NCI-H748 (cell line): ENCODE measurements at regions not wholly inside any gene's neighbourhood (a gene's known extent, or its start where the extent isn't known, plus 50 kb on each side); places are given as distances from the start of the nearest gene placed in this dataset.
A peak's percentile ranks its signal among the peaks of the same experiment; 100 is the strongest.
"Not testable (repeated sequence)": the region's sequence is repeated elsewhere in the genome, so short reads cannot be mapped to it uniquely, and the experiment has no call there.

ENCODE experiments used
- DNase-seq: peaks from one replicate; lab custom pipeline; 2025; ENCODE audit not compliant: unreplicated experiment; lab: John Stamatoyannopoulos, UW

DNA sequence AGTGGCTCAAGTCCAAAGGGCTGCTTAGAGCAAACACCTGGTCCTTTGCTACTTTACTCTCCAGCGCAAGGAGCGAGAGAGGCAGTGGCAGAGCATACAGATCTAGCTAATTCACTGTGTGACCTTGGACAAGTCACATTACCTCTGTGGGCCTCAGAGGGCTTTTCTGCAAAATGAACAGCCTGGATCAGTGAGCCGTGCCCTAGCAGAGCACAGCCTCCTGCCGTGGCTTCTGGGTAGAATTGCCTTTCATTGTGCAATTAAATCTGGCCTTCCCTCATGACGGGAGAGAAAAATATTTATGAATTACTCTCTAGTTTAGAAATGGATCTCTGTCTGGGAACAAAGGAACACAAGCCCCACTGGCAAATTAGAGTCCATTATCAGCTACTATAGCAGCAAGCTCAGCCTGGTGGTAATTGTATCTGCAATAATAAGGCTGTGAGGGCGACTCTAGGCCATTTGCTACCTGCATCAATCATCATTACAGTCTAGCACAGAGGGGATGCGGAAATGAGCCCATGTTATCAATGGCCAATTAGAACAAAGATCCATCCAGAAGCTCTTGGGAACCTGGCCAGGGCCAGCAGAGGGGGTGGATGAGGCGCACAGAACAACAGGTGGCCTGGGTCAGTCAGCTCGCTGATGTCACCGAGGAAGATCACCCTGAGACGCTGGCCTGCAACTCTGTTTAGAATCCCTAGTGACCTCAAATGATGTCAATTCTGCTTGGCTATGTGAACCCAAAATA, 114.2 kb upstream of the LY86 start:
- DNase-seq = peak; percentile 97

DNA sequence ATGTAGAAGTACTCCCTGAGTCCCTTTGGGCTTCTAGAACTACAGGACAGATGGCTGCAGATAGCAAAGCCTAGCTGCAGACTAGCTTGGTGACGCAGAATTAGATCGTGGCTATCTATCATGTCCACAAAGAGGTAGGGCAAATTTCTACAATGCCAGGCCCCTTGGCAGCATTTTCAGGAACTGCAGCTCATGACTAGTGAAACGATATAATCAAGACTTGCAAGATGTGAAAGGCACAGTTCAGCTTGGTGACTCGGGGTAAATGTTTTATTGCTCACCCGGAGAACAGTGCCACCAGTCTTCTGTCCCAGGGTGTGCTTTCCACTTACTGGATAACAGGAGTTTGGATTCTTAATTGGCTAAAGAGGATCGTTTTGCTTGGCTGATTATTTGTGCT, 108.7 kb upstream of the LY86 start:
- no peak for DNase-seq

DNA sequence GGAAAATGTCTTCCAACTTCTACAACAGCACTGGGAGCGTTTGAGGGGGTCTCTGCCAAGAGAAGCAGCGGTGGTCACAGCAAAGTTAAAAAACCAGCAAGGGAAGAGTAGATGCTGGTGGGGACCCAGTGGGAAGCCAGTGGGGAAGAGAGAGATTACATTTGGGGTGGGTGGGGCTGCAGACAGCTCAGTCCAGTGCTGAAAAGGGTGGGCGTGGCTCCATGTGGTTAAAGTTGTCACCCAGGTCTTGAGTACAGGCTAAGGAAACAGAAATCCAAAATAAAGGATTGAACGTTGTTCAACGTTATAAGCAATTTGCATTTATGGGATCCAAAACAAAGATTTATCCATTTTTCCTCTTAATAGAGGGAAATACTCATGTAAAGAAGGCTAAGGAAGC, 106.3 kb upstream of the LY86 start:
- DNase-seq = no peak

DNA sequence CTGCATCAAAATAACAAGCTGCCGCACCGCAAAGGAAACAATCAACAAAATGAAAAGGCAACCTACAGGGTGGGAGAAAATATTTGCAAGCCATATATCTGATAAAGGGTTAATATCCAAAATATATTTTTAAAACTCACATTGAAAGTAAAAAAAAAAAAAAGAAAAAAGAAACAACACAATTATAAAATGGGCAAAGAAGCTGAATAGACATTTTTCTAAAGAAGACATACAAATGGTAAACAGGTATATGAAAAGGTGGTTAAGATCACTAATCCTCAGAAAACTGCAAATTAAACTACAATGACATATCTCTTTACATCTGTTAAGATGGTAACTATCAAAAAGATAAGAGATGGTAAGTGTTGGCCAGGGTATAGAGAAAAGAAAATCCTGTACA, 105.4 kb upstream of the LY86 start:
- no peak for DNase-seq

DNA sequence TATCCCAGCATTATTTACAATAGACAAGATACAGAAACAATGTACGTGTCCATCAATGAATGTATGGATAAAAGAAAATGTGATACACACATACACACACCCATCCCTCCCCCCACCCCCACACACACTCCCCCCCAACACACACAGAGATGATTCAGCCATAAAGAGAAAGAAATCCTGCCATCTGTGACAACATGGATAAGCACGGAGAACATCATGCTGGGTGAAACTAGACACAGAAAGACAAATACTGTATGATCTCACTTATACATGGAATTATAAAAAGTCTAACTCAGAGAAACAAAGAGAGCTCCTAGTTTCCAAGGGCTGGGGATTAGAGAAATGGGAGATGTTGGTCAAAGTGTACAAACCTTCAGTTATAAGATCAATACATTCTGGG, 104.8 kb upstream of the LY86 start:
- DNase-seq = no peak

DNA sequence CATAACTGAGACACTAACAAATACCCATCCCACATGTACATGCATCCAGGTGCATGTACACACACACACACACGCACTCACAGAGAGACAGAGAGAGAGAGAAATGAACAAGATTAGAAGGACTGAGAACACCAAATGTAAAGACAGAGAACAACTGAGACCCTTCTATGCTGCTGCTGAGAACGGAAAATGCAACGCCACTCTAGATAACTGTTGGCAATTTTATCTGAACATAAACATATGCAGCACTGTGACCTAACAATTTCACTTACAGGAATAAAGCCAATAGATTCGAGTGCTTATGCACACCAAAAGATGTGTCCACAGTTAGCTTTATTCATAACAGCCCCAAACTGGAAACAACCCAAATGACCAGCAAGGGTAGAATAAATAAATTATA, 103.8 kb upstream of the LY86 start:
- DNase-seq = no peak

DNA sequence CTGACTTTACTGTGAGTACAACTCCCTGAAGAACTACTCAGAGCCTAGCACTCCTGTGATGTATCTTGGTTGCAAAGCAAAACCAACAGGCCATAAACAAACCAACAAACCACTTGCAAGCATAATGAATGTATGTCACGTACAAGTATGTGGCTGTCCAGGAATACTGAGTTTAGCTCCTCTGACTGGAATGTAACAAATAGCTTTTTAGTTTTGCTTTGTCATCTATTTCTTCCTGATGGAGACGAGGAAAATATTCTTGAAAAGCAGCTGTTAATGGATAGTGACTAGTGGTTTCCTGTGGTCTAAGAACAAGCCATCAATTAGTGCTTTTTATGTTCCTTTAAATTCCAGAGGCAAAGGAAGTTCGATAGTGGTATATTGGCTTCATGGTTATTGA, 101.9 kb upstream of the LY86 start:
- no peak for DNase-seq

DNA sequence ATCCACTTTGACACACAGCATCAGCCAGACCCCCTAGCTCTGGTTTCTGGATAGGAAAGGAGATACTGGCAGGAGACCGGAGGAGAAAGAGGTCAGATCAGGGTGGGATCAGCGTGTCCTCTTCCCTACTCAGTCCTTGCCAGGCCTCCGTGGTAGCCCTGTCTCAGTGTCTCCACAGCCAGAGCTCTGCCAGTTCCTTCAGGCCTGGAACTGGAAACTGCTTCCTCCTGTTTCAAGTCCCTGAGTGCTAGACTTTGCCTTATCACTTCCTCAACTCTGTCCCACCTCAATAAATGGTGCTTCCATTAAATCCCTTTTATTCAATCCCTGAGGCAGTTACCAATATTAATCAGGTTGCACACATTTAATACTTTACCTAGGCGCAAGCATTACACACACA, 96.8 kb upstream of the LY86 start:
- no peak for DNase-seq

DNA sequence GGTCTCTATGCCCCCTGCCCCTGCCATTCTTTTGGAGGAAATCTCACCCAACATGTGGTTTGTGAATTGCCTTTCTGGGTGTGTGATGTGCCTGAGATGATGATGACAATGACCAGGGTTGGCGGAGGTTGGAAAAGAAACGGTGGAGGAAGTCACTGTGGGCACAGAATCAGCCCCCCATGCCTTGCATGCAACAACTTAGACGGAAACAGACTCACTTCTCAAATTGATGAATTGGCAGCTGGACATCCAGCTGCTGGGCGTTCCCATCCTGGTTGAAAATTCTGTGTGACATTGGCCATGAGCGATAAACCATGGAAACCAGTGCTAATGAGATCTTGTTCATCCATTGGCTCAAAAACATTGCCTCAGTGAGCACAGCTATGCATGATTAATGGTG, 95.8 kb upstream of the LY86 start:
- no peak for DNase-seq

DNA sequence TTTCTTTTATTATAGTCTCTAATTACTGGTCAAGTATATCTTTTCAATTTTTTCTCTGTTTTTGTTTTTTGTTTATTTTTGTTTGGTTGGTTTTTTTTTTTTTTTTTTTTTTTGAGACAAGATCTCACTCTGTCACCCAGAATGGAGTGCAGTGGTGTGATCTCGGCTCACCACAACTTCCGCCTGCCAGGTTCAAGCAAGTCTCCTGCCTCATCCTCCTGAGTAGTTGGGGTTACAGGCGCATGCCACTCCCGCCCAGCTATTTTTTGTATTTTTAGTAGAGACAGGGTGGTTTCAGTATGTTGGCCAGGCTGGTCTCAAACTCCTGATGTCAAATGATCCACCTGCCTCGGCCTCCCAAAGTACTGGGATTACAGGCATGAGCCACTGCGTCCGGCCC, 94.4 kb upstream of the LY86 start:
- not testable (repeated sequence) for DNase-seq

DNA sequence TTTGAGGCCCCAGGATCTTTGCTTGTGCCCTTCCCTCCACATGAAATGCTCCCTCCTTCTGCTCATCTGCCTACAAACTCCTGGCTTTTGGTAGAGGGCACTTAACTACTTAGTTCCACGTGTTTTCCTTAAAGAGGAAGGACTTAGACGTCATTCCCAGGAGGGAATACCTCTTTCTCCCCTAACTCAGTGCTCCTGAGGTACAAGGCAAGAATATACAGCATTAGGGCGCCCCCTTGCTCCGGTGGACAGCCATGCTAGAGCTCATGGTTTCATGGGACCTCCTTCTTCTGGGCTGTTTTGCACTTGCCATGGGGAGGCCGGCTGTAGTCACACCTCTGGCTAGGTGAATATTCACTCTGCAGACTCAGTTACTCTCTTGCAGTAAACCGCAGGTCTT, 93.8 kb upstream of the LY86 start:
- peak; percentile 70 for DNase-seq

DNA sequence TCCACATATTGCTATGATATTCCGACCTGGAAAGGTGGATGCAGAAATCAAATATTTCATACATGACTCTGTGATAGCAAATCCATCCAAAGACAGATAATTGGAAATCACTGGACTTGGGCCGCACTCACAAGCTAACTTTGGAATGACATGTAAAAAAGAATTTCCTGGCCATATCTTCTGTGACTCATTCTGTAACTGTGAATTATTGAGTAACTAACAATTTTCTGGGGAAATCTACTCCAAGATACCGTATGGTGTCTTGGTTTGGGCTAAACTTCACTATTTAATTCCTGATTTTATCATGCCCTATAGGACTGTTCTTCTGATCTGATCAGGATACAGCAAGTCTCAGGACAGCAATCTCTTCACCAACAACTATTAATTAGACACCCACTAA, 92.7 kb upstream of the LY86 start:
- no peak for DNase-seq

DNA sequence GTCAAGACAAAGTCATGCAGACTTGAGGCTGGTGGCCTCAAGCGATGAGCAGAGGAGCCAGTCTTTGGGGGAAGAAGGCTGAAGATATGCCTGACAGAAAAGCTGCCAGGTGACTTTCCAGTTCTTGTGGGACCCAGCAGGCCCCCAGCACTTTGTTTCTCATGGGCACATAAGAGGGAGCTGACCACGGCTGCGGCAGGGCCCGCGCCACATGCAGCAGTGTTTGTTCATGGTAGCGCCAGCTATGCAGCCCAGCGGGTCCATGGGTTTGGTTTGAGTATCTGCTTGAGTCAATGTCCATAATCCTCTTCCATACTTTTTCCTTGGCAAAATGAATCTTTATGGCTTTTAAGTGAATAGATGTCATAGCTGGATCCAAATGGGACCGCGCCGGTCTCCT, 91.0 kb upstream of the LY86 start:
- DNase-seq = no peak

DNA sequence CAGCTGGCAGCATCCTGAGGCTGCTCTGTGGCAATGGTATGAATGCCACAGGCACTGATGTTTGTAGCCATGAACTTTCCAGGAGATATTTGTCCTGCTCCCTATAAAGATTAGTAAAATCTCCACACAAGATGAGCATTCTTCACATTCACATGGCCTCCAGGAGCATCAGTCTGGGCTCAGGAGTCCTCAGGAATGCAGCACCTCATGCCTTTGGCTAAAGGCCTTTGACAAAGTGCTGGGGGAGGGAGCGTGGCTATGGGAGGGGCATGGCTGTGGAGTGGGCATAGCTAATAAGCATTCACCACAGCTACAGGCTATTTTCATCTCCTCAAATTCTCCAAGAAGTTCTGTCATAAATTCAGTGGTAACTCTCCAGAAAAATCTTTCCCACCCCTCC, 90.5 kb upstream of the LY86 start:
- no peak for DNase-seq

DNA sequence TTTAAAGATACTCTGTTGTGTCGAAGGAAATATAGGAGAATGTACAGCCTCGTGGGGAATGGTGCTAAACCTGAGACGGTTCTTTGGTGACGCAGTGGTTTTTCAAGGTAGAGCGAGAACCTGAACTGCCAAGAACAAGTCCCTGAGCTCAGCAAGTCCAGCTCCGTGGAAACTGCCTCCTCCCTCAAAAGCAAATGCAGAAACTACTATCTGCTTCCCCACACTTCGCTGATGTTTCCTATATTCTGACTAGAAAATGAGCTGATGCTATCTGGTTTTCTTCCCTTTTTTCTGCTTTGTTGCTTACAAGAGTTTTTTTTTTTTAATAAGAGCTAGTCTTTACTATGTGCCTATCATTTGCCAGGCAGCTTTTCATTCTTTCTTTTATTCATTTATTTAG, 85.3 kb upstream of the LY86 start:
- DNase-seq = no peak

DNA sequence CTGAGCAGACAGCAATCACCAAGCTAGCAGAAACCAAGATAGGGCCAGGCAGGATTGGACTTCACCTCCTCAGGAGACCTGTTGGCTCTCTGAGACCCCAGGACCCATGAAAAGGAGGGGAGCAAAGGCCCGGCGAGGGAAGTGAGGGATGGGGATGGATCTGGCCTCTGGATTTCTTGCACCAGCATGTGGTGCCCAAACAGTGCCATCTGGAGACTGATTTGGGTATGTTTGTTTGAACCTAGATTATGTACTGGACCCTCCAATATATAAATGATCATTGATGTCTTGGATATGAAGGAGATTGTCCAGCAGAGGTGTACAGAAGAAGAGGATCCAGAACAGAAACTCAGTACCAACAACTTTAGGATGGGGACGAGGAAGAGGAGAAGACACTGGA, 83.4 kb upstream of the LY86 start:
- DNase-seq = peak; percentile 10

DNA sequence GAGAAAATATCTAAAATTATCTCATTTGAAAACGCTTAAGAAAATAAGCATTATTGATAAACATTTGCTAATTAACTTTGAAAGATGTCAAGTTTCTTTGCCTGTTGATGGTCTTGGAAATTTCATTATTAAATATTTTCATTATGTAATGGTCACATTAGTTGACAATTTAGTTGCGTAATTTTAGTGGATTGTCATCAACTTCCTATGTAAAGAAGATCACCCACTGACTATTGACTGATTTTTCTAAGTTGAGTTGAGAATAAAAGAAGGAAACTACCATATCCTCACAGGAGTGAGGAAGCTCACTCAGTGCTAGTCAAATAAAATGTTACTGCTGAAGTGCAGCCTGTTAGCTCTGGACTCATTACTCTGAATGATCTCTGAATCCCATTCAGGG, 79.9 kb upstream of the LY86 start:
- DNase-seq = no peak

DNA sequence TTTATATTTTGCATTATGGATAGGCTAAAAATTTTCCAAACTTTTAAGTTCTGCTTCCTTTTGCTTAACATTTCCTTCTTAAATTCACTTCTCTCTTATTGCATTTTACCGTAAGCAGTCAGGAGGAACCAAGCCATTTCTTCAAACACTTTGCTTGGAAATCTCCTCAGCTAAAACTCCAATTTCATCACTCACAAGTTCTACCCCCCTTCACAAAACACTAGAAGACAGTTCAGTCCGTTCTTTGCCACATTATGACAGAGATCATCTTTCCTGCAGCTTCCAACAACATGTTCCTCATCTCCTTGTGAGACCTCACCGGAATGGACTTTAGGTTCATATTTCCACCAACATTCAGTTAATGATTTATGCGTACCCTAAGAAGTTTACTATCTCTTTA, 79.2 kb upstream of the LY86 start:
- no peak for DNase-seq

DNA sequence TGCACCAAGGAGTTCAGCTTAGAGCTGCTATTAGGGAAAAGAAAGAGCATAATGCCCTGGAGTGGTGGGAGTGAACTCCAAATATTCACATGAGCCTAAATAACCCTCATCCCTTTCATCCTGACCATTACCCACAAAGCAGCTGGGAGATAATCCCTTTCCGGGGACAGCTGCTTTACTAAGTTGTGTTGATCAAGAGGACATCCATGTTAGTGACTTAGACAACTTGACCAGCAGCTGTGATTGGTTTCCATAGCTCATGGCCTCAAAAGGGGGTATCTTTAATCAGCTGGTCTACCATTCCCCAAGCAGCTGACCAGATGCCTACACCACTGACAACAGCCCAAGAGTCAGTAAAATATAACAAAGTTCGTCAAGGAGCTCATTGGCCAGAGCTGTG, 75.8 kb upstream of the LY86 start:
- DNase-seq = no peak

DNA sequence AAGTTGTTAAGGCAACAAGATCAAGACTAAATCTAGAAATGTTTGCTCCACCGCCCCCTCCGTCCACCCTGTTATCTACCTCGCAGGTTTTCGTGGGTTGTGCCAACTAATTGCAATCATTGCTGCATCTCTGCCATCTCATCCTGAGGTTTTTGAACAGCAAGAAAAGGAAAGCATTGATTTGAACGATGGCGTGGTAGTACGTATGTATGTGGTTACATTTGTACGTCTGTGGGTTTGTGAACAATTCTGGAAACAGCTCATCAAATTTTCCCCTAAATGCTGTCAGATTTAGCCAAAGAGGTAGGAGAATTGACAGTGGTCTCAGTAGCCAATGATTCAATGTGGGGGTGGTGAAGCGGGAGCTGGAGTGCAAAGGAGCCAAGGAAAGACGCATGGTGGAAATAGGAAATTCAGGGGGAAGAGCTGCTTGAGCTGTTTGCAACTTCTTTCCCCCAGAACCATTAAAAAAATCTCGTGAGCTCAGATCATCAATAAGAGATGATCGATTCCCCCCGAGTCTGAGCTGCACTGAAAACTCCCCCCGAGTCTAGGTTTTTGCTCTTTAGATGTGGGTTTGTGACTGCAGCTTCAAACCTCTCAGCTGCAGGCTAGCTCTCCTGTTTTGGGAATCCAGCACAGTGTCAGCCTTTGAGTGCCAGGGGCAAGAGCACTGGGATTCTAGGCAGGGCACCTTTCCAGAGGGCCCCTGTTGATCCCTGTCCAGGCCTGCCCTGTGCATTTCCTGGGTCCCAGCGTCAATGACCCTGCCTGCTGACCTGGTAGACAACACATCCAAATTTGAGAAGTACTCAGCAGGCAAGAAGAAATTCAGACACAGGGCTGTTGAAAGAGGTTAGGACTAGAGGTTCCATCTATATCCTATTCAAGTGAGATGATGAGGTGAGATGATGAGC, 72.6 kb upstream of the LY86 start:
- DNase-seq = no peak

DNA sequence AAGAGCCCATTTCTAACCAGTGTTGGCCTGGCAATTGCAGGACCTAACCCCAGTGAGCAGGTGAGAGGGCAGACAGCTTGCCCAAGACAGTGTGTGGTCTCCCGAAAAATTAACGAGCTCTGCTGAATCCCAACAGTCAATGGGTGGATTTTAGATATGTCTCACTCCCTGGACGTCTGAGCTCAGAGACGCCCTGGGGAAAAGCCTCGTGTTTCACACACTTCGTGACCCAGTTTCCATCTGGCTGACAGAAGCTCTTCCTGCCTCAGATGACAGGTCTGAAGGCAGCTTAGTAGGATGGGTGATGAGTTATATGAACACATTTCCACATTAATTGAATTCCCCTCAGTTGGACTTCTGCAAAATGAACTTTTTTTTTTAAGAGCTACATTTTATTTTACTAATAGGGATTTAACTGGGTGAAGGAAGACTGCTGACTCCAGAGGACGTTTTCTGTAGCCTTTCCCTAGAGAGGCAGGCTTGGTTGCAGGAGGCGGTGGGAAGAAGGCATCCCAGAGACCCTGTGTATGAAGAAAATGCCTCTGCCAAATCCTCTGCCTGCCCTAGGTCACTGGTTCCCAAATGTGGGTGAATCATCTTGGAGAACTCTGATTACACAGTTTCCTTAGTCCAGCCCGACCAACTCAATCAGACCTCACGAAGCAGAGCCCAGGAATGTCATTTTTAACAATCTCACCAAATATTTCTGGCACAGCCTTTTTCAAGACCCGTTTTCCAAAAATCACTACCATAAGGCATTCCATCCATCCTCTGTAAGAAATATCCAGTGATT, 71.7 kb upstream of the LY86 start:
- DNase-seq = no peak
